Kidney (tissue), 13 donors: ENCODE measurements at regions not wholly inside any gene's neighbourhood (a gene's known extent, or its start where the extent isn't known, plus 50 kb on each side); places are given as distances from the start of the nearest gene placed in this dataset.
A peak's percentile ranks its signal among the peaks of the same experiment; 100 is the strongest.
"Not testable (repeated sequence)": the region's sequence is repeated elsewhere in the genome, so short reads cannot be mapped to it uniquely, and the experiment has no call there.

Experiments
- DNase-seq, 5 donors: peaks; one replicate each; pipeline ENCODE4 v3.0.0-alpha.2; 2013 to 2020
- FAIRE-seq: peaks from 2 replicates; lab custom pipeline; 2012; peaks lifted over from hg19 to GRCh38; lab: Jason Lieb, UNC
- H3K27ac ChIP-seq, 2 donors: one replicate each; pipeline ENCODE4 v1.7.0; 2013; ENCODE audit warnings: low read depth in 2 of 2, low read length in 2 of 2, inconsistent platforms in 1 of 2
- H3K27me3 ChIP-seq: one replicate; pipeline ENCODE4 v1.7.1; 2013; ENCODE audit warnings: low read length, inconsistent platforms; ENCODE audit not compliant: control insufficient read depth, insufficient read depth
- H3K36me3 ChIP-seq, 3 donors: one replicate each; pipeline versions ENCODE4 v1.7.0 to v1.7.1; 2013; ENCODE audit warnings: low read length in 3 of 3, control low read depth in 1 of 3, inconsistent platforms in 1 of 3; ENCODE audit not compliant: insufficient read depth in 3 of 3, control insufficient read depth in 2 of 3
- H3K4me1 ChIP-seq, 3 donors: one replicate each; pipeline versions ENCODE4 v1.7.0 to v1.7.1; 2013; ENCODE audit warnings: low read length in 3 of 3, inconsistent platforms in 1 of 3, low read depth in 1 of 3; ENCODE audit not compliant: control insufficient read depth in 2 of 3, insufficient read depth in 2 of 3
- H3K4me3 ChIP-seq, 3 donors: one replicate each; pipeline versions ENCODE4 v1.7.0 to v1.8.1; 2013; ENCODE audit warnings: low read length in 3 of 3, control low read depth in 1 of 3, inconsistent platforms in 1 of 3
- H3K9ac ChIP-seq, 3 donors: one replicate each; pipeline versions ENCODE4 v1.7.0 to v1.7.1; 2013; ENCODE audit warnings: low read length in 3 of 3, control low read depth in 1 of 3, inconsistent platforms in 1 of 3
- H3K9me3 ChIP-seq, 3 donors: one replicate each; pipeline versions ENCODE4 v1.7.0 to v1.7.1; 2013; ENCODE audit warnings: low read length in 3 of 3, control low read depth in 1 of 3, inconsistent platforms in 1 of 3; ENCODE audit not compliant: control insufficient read depth in 2 of 3, insufficient read depth in 1 of 3
- CTCF ChIP-seq: IDR thresholded peaks from 3 replicates; pipeline ENCODE4 v1.5.1; 2012; ENCODE audit warnings: mild to moderate bottlenecking, moderate library complexity, borderline replicate concordance; ENCODE audit not compliant: insufficient read depth; ENCODE audit errors: extremely low read depth
- intact Hi-C: fragments of 100-400 bp; cut with DNase I; formaldehyde crosslinking; loops from one replicate; pipeline ENCODE4 v1.11.1; 2022
- donor health status: control.
- donor health status: control.
- donor health status: control.
- donor health status: control.
- donor health status: control.
- donor health status: DM: yes; HTN: yes; CAD: no.
- donor health status: Normal renal cell carcinoma (clear cell type).

GRCh38 chr21:28856588-28857250 is 136.0 kb downstream of the LTN1 start:
- Histone ChIP-seq H3K27me3 (no peaks in the 10 kb centered on the region), H3K9ac (no peak overlapping the region), H3K4me3 (no peak overlapping the region), H3K27ac (no peak overlapping the region), H3K4me1 (no peaks in the 10 kb centered on the region), H3K36me3 (no peaks in the 10 kb centered on the region), H3K9me3 (no peaks in the 10 kb centered on the region)
- intact Hi-C loops, result no loop called here
- DNase-seq (peak in 4 of 5 donors; percentile 42 to 60 (median 52)), FAIRE-seq (peak; percentile 11)
- no peak for TF ChIP-seq CTCF

DNA sequence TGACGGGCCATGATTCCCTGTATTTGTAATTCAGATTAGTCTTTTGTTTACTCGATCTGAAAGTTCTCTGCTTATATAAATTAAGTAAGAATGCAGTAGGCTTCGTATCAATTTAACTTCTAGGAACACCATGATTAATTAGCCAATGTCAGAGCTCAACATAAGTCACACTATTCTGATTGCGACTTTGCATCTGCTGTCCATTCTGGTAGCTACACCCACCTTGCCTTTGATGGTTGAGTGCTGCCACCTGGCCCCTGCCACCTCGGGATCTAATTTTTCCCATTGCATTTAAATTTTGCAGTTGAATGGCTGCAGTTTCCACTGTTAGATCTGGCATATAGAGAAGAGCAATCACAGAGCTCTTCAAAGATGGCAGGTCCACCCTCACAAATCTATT is 140.0 kb downstream of the LTN1 start:
- Histone ChIP-seq H3K9me3 (no peaks in the 10 kb centered on the region), H3K4me3 (no peak overlapping the region), H3K27ac (no peak overlapping the region), H3K36me3 (no peaks in the 10 kb centered on the region), H3K27me3 (no peaks in the 10 kb centered on the region), H3K9ac (no peak overlapping the region), H3K4me1 (no peaks in the 10 kb centered on the region)
- peak in 2 of 5 donors; percentile 8 to 54 for DNase-seq
- FAIRE-seq, result no peak
- intact Hi-C loops, result no loop called here
- no peak for TF ChIP-seq CTCF

DNA sequence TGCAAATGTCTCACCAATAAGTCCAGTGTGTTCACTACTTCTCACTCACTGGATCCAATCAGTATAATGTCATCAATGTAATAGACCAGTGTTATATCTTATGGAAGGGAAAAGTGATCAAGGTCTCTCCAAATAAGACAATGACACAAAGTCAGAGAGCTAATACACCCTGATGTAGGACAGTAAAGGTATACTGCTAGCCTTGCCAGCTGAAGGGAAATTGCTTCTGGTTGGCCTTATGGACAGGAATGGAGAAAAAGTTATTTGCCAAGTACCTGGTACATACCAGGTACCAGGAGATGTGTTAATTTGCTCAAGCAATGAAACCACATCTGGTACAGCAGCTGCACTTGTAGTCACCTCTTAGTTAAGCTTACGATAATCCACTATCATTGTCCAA is 141.0 kb downstream of the LTN1 start:
- intact Hi-C loops, result no loop called here

GRCh38 chr21:28839237-28839636 is 153.4 kb downstream of the LTN1 start:
- H3K4me1 ChIP-seq, H3K4me3 ChIP-seq, H3K9ac ChIP-seq, intact Hi-C loops, H3K27ac ChIP-seq, H3K36me3 ChIP-seq, H3K27me3 ChIP-seq, DNase-seq, FAIRE-seq: not testable (repeated sequence)
- peaks cover 0 to 12% (median 0%) of the 10 kb centered on the region in 3 donors for H3K9me3 ChIP-seq

More for the DNA sequence above, 141.0 kb downstream of the LTN1 start:
- Histone ChIP-seq H3K4me1 (no peaks in the 10 kb centered on the region), H3K4me3 (no peak overlapping the region), H3K27me3 (no peaks in the 10 kb centered on the region), H3K36me3 (no peaks in the 10 kb centered on the region), H3K9ac (no peak overlapping the region), H3K9me3 (no peaks in the 10 kb centered on the region), H3K27ac (no peak overlapping the region)
- TF ChIP-seq CTCF, result no peak
- FAIRE-seq, result no peak
- DNase-seq, result no peak

DNA sequence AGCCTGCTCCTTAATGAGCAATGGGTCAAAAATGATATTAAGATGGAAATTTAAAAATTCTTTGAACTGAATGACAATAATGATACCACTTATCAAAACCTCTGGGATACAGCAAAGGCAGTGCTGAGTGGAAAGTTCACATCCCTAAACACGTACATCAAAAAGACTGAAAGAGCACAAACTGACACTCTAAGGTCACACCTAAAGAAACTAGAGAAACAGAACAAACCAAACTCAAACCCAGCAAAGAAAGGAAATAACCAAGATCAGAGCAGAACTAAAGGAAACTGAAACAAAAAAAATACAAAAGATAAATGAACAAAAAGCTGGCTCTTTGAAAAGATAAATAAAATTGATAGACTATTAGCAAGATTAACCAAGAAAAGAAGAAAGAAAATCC is 155.3 kb downstream of the LTN1 start:
- H3K4me1 ChIP-seq, H3K36me3 ChIP-seq, H3K4me3 ChIP-seq, H3K27me3 ChIP-seq, H3K9ac ChIP-seq, FAIRE-seq, intact Hi-C loops, H3K9me3 ChIP-seq, H3K27ac ChIP-seq, DNase-seq: not testable (repeated sequence)

DNA sequence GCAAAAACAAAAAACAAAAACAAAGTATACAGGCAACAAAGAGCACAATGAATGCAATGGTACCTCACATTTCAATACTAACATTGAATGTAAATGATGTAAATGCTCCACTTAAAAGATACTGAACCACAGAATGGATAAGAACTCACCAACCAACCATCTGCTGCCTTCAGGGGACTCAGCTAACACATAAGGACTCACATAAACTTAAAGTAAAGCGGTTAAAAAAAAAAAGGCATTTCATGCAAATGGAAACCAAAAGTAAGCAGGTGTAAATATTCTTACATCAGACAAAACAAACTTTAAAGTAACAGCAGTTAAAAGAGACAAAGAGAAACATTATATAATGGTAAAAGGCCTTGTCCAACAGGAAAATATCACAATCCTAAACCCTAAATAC is 156.1 kb downstream of the LTN1 start:
- not testable (repeated sequence) for H3K36me3 ChIP-seq

More for the DNA sequence above, 156.1 kb downstream of the LTN1 start:
- H3K27me3 ChIP-seq, FAIRE-seq, H3K27ac ChIP-seq, H3K9me3 ChIP-seq, H3K4me1 ChIP-seq, intact Hi-C loops, H3K4me3 ChIP-seq, H3K9ac ChIP-seq, DNase-seq: not testable (repeated sequence)
